ENCODE measurements at regions not wholly inside any gene's neighbourhood (a gene's known extent, or its start where the extent isn't known, plus 50 kb on each side); places are given as distances from the start of the nearest gene placed in this dataset.

DNA sequence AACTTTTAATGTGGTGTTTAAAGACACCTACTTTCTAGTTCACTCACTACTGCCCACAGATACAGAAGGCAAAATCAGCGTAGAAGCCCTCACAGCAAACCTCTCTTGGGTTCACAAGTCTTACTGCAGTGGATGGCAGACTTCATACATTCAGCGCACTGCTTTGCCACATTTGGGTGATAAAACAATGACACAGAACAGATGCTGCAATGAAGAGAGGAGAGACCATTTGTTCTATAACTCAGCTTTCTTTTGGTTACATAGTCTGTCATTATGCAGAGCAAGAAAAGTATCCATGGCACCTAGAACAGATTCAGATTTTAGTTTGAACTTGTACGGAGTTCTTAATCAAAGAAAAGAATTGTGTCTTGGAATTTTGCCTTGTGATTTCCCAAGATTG, 459.0 kb downstream of the BCAT1 start:
- TF ChIP-seq, protein P1, sequence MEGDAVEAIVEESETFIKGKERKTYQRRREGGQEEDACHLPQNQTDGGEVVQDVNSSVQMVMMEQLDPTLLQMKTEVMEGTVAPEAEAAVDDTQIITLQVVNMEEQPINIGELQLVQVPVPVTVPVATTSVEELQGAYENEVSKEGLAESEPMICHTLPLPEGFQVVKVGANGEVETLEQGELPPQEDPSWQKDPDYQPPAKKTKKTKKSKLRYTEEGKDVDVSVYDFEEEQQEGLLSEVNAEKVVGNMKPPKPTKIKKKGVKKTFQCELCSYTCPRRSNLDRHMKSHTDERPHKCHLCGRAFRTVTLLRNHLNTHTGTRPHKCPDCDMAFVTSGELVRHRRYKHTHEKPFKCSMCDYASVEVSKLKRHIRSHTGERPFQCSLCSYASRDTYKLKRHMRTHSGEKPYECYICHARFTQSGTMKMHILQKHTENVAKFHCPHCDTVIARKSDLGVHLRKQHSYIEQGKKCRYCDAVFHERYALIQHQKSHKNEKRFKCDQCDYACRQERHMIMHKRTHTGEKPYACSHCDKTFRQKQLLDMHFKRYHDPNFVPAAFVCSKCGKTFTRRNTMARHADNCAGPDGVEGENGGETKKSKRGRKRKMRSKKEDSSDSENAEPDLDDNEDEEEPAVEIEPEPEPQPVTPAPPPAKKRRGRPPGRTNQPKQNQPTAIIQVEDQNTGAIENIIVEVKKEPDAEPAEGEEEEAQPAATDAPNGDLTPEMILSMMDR (IDR thresholded peaks at IDR 0.05 in 2 of 3, conservative IDR thresholded peaks at IDR 0.05 in 1 of 3; ENCODE audit: borderline replicate concordance in 1 of 3, insufficient read depth in 1 of 3, low read depth in 2 of 3, low read length in 2 of 3) = no peak
- TF ChIP-seq POLR2AphosphoS5 (IDR thresholded peaks at IDR 0.05; ENCODE audit: low read depth, low read length) = no peak
- no peak for TF ChIP-seq CEBPB (IDR thresholded peaks at IDR 0.05; ENCODE audit: low read depth)
- no peak for TF ChIP-seq POLR2A (IDR thresholded peaks at IDR 0.05; ENCODE audit: borderline replicate concordance, extremely low read depth, insufficient read depth, insufficient read length)
- no peak for TF ChIP-seq ZNF274 (IDR thresholded peaks at IDR 0.05; ENCODE audit: low read depth, low read length)
- TF ChIP-seq EZH2 (IDR thresholded peaks at IDR 0.05) = no peak
- no peak for TF ChIP-seq TCF7L2 (IDR thresholded peaks at IDR 0.05; ENCODE audit: borderline replicate concordance, extremely low read depth, insufficient read depth, insufficient read length)
- TF ChIP-seq, protein P2, sequence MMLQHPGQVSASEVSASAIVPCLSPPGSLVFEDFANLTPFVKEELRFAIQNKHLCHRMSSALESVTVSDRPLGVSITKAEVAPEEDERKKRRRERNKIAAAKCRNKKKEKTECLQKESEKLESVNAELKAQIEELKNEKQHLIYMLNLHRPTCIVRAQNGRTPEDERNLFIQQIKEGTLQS (IDR thresholded peaks at IDR 0.05) = no peak
- no peak for TF ChIP-seq ZFX (IDR thresholded peaks at IDR 0.05)
- no peak for TF ChIP-seq EGR1 (IDR thresholded peaks at IDR 0.05; ENCODE audit: low read depth)
- TF ChIP-seq YY1 (IDR thresholded peaks at IDR 0.05; ENCODE audit: extremely low read depth, insufficient replicate concordance, low read depth, low read length) = no peak

Measured in HCT116 (cell line).